BE2C (cell line): ENCODE measurements at regions not wholly inside any gene's neighbourhood (a gene's known extent, or its start where the extent isn't known, plus 50 kb on each side); places are given as distances from the start of the nearest gene placed in this dataset.

Experiments
- DNase-seq: peaks from one replicate; pipeline ENCODE4 v3.0.0-alpha.2; 2020
- H3K27me3 ChIP-seq: fragments of 250-450 bp; sonication (Bioruptor Pico); 2 replicates; pipeline ENCODE4 v1.5.1; 2020; ENCODE audit warnings: mild to moderate bottlenecking
- H3K36me3 ChIP-seq: fragments of 250-450 bp; sonication (Bioruptor Pico); 2 replicates; pipeline ENCODE4 v1.5.1; 2020; ENCODE audit warnings: mild to moderate bottlenecking
- H3K4me1 ChIP-seq: fragments of 250-450 bp; sonication (Bioruptor Pico); 2 replicates; pipeline ENCODE4 v1.5.1; 2020
- H3K4me3 ChIP-seq: 2 replicates; pipeline ENCODE4 v1.5.1; 2011; ENCODE audit warnings: low read depth, low read length
- H3K9me3 ChIP-seq: fragments of 250-450 bp; sonication (Bioruptor Pico); 2 replicates; pipeline ENCODE4 v1.5.1; 2020
- TF ChIP-seq, protein P1 (sequence below): IDR thresholded peaks from 2 replicates; pipeline ENCODE4 v1.5.1; 2012; ENCODE audit warnings: mild to moderate bottlenecking, low read depth, low read length

DNA sequence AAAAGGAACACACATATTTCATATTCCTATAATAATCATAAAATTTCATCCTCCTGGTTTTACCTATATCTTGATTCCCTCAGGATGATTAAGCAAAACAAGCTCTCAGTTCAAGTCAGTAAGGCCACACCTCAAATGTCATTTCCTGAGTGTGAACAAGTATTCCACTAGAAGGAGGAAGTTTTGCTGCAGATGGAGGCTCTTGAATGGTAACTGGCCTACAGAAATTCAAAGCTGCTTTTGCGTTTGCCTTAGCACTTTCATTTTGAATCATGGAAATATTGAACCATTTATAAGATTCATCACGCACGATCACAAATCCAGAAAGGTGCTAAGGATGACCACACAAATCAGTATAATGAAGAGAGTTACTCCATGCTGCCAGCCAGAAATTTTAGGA is 254.4 kb upstream of the CXXC4 start:
- no peaks in the 10 kb centered on the region for H3K27me3 ChIP-seq
- H3K36me3 ChIP-seq = no peaks in the 10 kb centered on the region
- H3K4me1 ChIP-seq = no peaks in the 10 kb centered on the region
- H3K9me3 ChIP-seq = no peaks in the 10 kb centered on the region
- no peak for DNase-seq
- H3K4me3 ChIP-seq = no peak overlapping the region
- TF ChIP-seq, protein P1, sequence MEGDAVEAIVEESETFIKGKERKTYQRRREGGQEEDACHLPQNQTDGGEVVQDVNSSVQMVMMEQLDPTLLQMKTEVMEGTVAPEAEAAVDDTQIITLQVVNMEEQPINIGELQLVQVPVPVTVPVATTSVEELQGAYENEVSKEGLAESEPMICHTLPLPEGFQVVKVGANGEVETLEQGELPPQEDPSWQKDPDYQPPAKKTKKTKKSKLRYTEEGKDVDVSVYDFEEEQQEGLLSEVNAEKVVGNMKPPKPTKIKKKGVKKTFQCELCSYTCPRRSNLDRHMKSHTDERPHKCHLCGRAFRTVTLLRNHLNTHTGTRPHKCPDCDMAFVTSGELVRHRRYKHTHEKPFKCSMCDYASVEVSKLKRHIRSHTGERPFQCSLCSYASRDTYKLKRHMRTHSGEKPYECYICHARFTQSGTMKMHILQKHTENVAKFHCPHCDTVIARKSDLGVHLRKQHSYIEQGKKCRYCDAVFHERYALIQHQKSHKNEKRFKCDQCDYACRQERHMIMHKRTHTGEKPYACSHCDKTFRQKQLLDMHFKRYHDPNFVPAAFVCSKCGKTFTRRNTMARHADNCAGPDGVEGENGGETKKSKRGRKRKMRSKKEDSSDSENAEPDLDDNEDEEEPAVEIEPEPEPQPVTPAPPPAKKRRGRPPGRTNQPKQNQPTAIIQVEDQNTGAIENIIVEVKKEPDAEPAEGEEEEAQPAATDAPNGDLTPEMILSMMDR = no peak

DNA sequence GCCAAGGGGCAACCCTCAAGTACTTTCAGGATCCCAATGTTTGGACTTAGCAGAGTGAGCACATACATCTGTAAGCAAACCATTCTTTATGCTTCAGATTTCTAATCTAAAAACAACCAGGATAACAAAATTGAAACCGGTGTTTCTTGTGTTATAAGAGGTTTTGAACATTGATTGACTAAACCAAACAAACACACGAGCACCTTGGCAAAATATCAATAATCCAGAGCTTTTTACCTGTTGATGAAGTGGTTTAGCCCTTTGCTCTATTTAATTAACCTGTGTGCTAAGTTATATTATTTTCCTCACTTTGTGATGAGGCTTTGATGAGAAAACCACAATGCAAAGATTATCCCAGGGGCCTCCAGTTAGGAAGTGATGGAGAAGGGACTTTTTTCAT is 255.3 kb upstream of the CXXC4 start:
- H3K4me3 ChIP-seq = no peak overlapping the region
- H3K9me3 ChIP-seq = no peaks in the 10 kb centered on the region
- H3K4me1 ChIP-seq = no peaks in the 10 kb centered on the region
- TF ChIP-seq, protein P1 = no peak
- no peaks in the 10 kb centered on the region for H3K36me3 ChIP-seq
- no peaks in the 10 kb centered on the region for H3K27me3 ChIP-seq
- DNase-seq = no peak

DNA sequence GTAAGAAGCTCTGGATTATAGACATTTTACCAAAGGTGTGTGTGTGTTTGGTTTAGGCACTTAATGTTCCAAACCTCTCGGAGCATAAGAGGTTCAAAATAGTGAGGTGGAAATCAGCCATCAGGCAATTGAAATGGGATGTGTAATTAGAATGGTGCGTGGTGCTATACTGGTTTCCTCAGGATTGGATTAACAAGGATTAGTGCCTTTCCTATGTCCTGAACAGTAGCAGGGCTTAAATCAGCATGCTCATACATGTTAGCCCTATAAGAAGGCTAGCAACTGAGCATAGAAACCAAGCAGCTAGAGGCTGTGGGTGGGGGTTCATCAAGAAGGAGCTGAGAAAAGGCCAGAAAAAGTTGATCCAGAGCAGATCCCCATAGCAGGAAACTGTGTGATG is 256.8 kb upstream of the CXXC4 start:
- Histone ChIP-seq H3K9me3 (no peaks in the 10 kb centered on the region), H3K4me3 (no peak overlapping the region), H3K27me3 (no peaks in the 10 kb centered on the region), H3K36me3 (no peaks in the 10 kb centered on the region), H3K4me1 (no peaks in the 10 kb centered on the region)
- DNase-seq = no peak
- TF ChIP-seq, protein P1 = no peak

DNA sequence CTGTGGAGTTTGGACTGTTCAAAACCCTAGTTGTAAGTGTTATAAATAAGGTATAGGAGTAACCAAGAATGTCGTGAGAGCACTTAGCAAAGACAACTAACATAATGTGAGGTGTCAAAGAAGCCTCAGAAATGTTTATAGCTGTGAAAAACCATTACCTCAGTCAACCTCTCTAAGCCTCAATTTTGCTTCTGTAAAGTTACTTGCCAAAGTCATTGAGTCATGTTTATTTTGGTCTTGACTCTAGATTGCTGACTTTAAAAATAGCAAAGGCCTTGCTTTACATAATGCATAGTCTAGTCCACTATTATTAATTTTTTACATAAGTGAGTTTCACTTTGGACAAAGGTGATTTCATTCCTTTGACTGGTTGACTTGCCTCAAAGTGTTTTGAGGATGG is 257.6 kb upstream of the CXXC4 start:
- DNase-seq = no peak
- Histone ChIP-seq H3K4me3 (no peak overlapping the region), H3K36me3 (no peaks in the 10 kb centered on the region), H3K9me3 (no peaks in the 10 kb centered on the region), H3K27me3 (no peaks in the 10 kb centered on the region), H3K4me1 (no peaks in the 10 kb centered on the region)
- TF ChIP-seq, protein P1 = no peak

DNA sequence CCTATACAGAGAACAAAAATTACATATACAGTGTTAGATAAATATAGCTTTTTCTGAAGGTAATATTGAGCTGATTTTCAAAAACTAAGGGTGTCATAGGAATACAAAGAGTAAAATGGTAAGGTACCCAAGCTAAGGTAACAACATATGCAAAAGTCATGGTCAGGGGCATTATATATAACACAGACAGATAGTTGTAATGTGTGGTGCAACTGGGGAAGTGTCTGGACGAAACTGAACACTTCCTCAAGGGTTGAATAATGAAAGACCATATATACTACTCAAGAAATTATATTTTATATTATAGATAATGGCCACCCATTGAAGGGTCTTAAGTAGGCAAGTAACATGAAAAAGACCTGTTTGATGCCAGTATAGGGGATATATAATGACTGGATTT is 262.1 kb upstream of the CXXC4 start:
- H3K27me3 ChIP-seq = no peaks in the 10 kb centered on the region
- H3K9me3 ChIP-seq = no peaks in the 10 kb centered on the region
- no peaks in the 10 kb centered on the region for H3K4me1 ChIP-seq
- H3K36me3 ChIP-seq = no peaks in the 10 kb centered on the region
- H3K4me3 ChIP-seq = no peak overlapping the region
- TF ChIP-seq, protein P1 = no peak
- no peak for DNase-seq

DNA sequence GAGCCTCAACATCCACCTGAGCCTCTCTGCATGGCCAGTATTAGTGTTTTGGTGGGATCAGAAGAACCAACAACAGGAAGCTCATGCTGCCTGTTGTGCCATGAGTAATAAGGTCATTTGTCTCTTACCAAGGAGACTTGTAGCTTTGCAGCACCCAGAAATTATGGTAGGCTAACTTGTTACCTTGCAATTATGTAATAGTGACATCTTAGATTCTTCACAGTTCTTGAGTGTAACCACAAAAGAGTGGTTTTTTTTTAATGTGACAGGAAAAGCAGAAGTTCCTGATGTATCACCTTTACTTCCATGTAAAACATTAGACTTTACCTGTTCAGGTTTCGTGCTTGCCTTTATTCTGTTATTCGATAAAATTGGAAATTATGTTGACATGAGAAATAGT is 263.9 kb upstream of the CXXC4 start:
- H3K4me3 ChIP-seq = no peak overlapping the region
- no peaks in the 10 kb centered on the region for H3K36me3 ChIP-seq
- H3K4me1 ChIP-seq = no peaks in the 10 kb centered on the region
- no peak for DNase-seq
- H3K27me3 ChIP-seq = no peaks in the 10 kb centered on the region
- H3K9me3 ChIP-seq = no peaks in the 10 kb centered on the region
- TF ChIP-seq, protein P1 = no peak
